GM18909 (cell line): ENCODE measurements at regions not wholly inside any gene's neighbourhood (a gene's known extent, or its start where the extent isn't known, plus 50 kb on each side); places are given as distances from the start of the nearest gene placed in this dataset.

Source experiments
- ATAC-seq: cut with Tn5 transposase; IDR thresholded peaks from one replicate; pipeline ENCODE4 v1.9.1; 2021; ENCODE audit warnings: mild to moderate bottlenecking; ENCODE audit not compliant: unreplicated experiment, poor library complexity

DNA sequence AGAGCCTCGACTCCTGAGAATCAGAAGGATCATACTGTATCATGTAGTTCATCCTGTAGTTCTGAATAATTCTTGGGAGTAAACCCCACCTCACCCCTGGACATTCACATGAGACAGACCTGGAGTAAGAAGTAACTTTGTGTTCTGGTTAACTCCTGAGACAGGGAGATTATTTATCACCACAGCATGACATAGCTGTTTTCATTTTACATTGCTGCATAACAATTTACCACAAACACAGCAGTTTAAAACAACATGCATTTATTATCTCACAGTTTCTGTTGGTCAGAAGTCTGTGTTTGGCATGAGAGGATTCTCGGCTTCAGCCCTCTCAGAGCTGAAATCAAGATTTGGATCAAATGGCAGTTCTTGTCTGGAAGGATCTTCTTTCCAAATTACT lies 855.8 kb upstream of the FANCL start:
- no peak for ATAC-seq

DNA sequence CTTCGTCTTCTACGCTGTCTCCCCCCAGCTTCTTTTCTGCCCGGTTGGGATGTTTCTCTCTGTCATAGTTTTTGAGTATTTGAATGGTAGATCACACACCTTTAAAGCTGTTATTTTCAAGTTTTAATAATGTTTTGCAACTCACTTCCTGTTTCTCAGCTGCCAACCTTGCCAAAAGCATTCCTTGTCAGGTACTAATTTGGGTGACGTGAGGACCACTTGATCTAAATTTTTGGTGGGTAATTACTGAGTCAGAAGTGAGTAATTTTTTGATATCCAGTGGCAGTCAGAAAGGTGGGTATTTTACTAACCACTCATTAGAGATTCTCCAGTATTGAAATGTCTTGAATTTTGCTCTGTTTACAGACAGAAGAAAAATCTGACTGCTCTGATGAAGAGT lies 852.4 kb upstream of the FANCL start:
- no peak for ATAC-seq

DNA sequence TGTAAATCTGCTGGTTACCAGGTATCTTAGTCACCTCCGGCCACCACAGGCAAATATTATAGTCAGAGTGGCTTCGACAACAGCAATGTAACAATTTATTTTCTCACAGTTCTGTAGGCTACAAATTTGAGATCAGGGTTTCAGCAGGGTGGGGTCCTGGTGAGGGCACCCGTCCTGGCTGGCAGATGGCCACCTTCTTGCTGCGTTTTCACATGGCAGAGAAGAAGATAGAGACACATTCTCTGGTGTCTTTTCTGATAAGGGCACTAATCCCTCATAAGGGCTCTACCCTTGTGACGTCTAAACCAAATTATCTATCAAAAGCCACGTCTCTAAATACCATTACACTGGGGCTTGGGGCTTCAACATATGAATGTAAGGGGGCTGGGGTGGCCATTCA lies 843.2 kb upstream of the FANCL start:
- no peak for ATAC-seq

DNA sequence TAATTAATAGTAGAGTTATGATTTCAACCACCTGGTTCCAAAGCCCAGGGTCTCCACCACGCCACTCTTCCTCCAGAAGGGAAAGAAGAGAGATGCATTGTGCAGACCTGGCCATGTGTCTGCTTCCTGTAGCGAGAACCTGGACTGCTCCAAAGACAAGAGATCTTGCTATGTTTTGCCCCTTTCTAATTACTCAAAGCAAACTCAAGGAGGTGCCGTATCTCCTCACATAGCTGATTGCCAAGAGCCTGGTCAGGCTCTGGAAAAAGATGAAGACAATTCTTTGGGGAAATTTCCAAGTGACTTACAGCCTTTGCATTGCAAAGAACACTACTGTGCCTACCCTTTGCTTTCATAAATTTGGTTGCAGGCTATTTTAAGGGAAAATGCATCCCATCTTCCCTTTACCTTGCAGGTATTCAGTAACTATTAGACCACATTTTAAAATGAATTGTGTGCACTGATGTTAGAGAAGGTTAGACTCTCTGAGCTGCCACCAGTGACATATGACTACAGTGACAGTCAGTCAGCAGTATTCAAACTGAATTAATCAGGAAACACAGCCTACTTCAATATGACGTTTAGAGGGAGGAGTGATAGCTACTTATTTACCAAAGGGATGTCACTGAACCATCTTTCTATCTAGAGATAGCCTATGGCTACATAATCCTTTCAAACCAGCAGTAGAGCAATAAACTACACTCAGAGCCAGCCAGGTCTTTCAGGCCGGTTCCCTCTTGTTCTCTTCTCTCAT lies 842.1 kb upstream of the FANCL start:
- ATAC-seq = no peak

DNA sequence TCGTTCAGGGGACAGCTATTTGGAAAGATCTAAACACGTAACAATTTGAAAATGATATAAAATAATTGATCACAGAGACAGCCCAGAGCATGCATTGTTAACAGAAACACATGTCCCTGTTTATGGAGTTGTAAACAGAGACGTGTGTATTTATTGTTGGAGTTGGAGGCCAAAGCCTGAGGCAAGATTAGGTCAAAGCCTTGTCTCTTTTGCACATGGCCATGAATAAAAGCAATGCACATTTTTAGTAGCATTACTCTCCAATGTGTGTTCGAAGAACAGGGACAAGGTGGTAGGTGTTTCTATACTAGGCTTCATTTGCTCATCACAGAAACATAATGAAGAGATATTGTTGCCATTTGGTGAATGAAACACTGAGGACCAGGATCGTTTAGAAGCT lies 841.5 kb upstream of the FANCL start:
- no peak for ATAC-seq

DNA sequence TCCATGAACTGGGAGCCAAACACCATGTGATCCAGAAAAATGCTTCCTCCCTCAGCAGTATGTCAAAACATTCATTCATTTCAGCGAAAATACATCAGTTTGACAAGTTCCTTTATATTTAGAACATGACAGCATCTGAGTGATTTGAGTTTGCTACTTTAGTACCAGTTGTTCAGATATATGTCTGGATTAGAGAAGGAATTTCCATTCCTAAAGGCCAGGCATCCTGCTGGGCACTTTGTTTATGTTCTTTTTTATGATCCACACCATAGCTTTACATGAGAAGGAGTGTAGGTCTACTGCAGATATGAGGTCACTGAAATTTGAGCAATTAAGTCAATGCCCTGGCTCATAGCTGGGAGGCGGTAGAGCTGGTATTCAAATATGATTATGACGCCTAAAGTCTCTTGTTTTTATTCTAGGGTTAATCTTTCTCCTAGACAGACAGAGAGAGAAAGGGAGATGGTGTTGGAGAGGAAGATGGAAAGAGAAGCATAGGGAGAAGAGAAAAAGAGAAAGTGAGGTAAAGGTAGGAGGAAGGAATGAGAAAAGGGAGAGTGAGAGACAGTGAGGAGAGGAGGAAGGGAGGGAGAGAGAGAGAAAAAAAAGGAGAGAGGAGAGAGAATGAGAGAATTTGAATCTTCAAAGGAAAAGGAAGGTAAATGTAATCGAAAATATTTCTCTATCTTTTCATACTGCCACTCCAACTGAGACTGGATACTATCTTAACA lies 839.5 kb upstream of the FANCL start:
- ATAC-seq = no peak

DNA sequence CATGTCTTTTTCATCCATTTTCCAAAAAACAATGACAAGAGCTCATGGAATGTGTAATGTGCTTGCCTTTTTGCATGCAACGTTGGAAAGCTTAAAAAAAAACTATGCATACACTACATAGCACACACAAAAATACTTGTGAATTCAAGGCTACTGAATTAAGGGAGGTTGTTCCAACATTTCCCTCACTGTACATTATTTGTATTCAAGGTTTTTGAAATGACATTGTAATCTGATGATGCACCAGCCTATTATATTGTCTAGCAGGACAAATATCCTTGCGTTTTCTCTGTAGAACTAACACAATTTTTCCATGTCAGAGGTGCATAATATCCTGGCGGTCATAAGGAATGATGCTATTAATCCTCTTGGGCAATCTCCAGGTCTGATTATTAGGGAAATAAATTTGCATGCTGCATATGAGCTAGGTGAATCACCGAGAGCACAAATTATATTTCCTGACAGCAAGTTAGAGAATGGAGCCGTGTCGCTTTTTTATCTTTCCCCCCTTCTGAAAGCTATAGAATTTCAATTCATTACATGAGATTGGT lies 836.9 kb upstream of the FANCL start:
- ATAC-seq = no peak

DNA sequence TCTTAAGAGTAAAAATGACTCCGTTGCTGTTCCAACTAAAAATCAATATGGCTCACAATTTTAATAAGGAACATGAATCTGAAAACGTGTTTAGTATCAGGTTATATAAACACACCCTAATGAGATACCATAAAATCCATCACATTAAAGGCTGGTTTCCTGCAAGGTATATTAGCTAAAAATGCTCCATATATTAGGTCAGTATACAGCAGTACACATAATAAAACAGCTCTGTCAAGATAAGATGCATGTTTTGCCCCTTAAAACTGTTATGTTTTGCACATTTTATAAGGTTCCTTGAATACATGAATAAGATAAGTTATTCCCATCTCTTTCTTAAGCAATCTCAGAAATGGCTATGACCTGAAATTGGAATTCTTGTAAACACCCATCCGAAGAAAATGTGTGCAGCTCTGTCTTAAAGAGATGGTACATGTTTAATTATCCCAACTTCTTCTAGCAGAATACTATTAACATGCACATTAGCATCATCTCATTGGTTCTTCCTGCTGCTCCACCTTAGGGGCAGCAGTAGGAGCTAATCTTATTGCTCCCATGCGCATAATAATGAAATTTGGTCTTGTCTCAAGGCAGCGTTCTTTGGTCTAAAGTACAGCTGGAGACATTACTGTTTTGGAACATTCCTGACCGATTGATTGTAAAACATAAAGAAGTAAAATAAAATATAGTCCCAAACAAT lies 836.1 kb upstream of the FANCL start:
- no peak for ATAC-seq

DNA sequence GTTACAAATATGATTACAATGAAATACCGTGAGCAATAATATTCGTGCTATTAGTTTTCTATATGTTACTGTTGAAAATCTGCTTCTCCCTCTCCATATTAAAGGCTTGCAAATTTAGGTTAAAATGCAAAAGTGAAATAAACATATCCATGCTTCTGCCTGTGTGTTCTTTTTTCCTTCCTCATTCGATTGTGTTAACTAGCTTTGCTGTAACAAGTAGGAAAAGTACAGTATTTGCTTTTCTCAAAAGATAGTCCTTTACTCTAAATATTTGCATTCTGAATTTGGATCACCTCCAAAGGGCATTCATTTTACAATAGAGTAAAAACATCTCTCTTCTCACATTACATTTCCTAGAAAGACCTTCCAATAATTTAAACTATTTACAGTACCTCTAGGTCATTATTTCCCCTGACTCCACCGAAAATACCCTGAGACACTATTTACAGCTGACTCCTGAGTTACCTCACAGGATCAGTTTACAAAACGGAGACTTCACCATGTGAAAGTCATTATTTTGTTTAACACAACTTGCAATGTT lies 835.0 kb upstream of the FANCL start:
- ATAC-seq = no peak

DNA sequence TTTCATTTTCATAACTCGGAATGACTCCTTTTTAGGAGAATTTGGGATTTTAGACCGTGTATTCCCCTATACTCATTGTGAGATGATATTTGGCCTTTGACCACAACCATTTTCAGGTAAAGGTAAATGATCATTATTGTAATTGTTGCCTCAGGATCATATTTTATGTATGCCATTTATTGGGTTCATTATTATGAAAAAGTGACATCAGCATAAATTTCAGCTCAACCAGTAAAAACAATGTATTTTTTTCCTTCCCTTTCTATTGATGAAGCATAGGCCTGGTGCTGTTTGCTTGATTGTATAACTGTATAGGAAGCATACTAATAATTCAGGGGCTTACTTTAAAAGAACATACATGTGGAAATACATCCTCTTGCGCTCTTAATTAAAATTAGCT lies 832.9 kb upstream of the FANCL start:
- ATAC-seq = no peak

DNA sequence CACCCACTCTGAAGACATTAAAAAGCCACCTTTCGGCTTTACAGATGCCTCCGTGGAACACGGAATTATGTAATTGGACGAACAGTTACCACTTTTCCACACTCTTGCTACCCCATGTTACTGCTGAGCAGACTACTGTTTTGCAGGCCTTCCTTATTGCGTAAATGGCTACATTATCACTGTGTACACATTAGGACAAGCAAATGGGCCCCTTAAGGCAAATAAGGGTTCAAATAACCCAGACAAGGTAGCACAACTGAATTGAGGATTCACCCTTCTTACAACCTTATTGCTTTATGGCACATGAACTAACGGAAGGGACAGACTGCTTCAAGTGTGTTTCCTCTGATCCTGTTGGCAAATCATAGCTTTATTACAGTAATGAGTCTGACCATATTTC lies 832.2 kb upstream of the FANCL start:
- no peak for ATAC-seq

DNA sequence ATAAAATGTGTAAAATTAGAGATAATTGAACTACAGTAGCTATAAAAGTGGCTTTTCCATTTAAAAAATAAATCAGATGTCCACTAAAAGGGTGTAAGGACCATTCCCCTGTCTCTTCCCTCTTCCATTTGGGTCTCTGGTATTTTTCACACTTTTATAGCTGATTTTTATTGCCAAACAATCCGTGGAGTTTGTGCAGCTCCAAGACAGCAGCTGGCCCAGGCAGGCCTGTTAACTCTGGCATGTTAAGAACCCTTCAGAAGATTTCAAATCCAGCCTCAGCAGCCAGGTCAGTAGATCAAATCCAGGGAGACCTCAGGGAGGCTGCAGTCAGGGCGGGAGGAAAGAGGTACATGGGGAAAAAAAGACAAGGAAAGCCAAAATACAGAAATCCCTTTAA lies 827.1 kb upstream of the FANCL start:
- ATAC-seq = no peak

DNA sequence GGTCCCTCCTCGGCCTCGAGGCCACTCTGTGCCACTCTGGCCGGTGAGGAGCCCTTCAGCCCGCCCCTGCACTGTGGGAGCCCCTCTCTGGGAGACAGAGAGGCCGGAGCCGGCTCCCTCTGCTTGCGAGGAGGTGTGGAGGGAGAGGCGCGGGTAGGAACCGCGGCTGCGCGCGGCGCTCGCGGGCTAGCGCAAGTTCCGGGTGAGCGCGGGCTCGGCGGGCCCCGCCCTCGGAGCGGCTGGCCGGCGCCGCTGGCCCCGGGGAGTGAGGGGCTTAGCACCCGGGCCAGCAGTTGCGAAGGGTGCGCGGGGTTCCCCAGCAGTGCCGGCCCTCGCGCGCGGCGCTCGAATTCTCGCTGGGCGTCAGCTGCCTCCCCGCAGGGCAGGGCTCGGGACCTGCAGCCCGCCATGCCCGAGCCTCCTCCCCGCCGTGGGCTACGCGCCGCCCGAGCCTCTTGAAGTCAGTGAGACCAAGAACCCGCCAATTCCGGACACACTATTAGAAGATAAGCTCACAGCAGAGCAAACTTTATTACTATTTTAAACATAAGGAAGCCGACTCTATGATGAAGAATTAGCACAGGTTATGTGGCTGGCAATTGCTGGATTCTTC lies 825.8 kb upstream of the FANCL start:
- no peak for ATAC-seq

DNA sequence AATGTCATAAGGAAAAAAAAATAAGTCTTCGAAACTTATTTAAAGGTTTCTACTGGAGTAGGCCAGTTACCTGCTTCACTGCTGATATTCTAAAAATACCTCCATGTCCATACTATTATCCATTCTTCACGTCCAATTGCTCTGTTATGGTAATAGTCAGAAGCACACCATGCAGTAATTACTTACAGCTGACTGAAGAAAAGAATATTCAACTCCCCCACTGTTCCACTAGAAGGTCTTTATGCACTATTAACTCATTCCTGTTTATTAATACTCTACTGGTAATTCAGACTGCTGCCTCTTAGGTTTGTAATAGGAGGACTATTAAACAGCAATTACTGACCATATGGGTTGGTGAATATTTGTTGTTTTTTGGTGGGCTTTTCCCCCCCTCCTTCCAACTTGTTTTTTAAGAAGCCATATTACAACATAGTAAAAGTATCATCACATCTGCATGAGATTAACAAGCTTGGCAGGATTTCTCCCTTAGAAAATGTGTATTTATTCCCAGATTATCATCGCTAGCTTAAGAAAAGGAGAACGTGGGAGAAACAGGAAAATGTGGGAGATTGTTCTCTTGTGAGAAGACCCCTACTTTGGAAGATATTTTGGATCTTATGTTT lies 806.4 kb upstream of the FANCL start:
- no peak for ATAC-seq

DNA sequence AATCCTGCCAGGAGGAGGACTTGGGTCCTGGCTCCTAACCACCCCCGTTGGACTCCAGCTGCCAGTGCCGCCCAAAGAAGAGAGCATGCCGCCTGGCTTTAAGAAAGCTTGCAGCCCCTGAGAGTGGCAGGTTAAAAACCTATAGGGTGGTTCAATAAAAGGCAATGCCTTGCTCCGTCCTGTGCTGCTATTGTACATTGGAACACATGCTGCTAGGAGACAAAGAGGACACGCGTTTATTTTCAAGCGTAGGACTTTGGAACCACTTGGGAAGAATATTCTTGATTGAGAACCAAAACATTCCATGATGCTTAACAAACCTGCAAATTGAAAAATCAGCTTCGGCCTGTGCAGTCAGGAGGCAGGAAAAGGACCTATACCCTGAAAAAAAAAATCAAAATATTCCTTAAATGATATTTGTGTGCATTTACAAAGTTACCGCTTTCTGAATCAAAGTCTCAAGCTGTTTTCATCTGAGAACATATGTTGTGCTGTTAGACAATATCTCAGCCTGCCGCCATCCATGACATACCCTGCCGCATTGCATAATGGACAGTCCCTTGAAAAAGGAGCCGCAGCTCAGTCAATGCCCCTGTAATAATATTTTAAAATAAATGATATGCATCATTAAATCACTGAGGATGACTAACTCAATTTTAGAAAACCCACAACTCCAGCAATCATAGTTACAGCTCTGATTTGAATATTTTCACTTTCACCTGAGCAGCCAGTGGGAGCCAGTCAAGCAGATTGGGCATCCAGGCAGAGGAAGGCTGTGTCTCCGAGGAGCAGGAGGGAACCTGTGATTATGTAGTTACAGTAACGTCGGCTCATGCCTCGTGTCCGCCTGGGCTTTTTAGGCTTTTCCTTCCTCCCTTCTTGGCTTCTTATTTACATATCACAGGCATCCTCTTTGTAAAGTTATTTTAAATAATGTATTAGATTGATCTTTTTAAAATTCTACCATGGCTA lies 805.6 kb upstream of the FANCL start:
- no peak for ATAC-seq

DNA sequence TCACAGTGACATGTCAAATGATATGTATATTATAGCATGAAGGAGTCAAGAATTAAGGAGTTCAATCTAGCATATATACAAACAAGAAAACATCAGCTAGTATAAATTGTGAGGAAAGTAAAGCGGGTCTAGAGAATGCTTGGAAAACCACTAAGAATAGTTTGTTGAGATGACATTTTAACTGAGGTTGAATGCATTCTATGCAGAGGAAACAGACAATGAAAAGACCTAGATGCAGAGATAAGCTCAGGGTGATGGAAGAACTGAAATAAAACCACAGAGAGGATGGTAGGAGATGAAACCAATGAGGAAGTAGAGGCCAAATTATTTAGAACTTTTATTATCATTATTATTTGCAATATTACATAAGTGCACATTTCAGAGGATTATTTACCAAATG lies 803.6 kb upstream of the FANCL start:
- no peak for ATAC-seq

DNA sequence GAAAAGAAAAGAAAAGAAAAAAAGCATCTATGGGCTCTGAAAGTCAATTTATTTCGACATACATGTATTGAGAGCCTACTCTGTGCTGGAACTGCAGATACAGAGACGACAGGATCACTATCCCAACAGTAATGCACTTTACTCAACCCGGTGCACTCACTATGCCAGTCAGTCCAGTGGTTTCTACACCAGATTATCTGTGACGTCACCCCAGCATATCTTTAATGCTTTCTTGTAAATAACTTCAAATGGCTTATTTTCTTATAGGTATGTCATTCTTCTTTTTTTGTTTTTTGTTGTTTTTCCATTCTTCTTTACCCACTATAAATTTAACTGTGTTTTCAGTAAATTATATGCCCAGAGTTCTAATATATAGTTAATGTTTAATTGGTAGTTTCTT lies 800.0 kb upstream of the FANCL start:
- no peak for ATAC-seq

DNA sequence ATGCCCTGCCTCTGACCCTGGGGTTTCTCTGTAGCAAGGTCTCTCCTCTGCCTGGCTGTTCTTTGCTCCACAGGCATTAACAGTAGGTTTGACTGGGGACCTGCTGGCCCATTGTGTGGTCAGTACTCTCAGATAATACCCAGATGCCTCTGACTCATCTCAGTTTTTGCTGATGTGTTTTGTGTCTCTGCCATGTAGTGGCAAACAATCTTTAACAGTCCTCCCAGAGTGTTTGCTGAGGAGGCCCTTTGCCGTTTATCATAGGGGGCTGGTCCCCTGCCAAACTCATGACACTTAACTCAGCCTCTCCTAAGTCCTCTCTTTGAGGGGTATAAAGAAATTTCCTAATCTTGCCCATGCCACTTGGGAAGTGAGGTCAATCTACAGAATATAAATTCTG lies 793.7 kb upstream of the FANCL start:
- no peak for ATAC-seq

DNA sequence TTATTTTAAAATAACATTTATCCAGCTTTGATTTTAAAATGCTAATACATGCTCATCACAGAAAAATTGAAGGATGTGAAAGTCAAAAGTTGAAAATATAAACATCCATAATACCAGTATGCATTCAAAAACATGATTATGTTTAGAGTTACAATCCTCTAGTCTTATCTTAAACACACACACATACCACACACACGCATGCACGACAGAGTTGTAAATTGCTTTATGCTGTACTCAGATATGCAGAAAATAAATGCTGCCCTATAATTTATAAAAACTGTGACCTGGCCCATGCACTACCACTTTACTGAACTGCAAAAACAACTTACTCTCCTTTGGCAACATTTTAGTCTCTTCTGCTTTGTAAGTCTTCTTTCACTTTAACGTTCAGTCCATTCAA lies 793.0 kb upstream of the FANCL start:
- no peak for ATAC-seq
